ENCODE measurements at regions not wholly inside any gene's neighbourhood (a gene's known extent, or its start where the extent isn't known, plus 50 kb on each side); places are given as distances from the start of the nearest gene placed in this dataset.

GRCh38 chr3:153979418-153980251 lies 141.6 kb upstream of the ARHGEF26 start:
- Histone ChIP-seq H3K4me1 (ENCODE audit: control insufficient read depth in 1 of 2, insufficient read depth in 2 of 2, low read length in 2 of 2) (peaks cover 6 to 11% of the 10 kb centered on the region in 2 experiments; a peak in 3 of 4 replicates), H3K27me3 (ENCODE audit: insufficient read depth, low read length) (no peaks in the 10 kb centered on the region), H3K36me3 (ENCODE audit: control insufficient read depth in 1 of 2, insufficient read depth in 2 of 2, low read length in 2 of 2) (no peaks in the 10 kb centered on the region), H3K9me2 (ENCODE audit: insufficient read depth) (no peaks in the 10 kb centered on the region), H3K9me3 (ENCODE audit: control insufficient read depth in 1 of 2, insufficient read depth in 1 of 2, low read depth in 1 of 2, low read length in 2 of 2) (no peaks in the 10 kb centered on the region), H2AFZ (ENCODE audit: low read depth, low read length, poor library complexity, severe bottlenecking) (peak overlapping the region; percentile 4), H3K9ac (ENCODE audit: low read length) (no peak overlapping the region), H3K79me2 (ENCODE audit: insufficient read depth, low read length) (no peaks in the 10 kb centered on the region), H3K27ac (ENCODE audit: low read depth, low read length) (no peak overlapping the region; the same call in 1 of the 2 replicates), H3K4me2 (ENCODE audit: low read length) (peak overlapping the region; percentile 9; the same call in 1 of the 2 replicates), H3K4me3 (replicated peaks in 1 of 2; ENCODE audit: low read depth in 1 of 2, low read length in 2 of 2) (no peak overlapping the region), H4K20me1 (ENCODE audit: insufficient read depth) (no peaks in the 10 kb centered on the region)
- ChIA-PET RAD21 (ENCODE audit: low non-redundant PET in 1 of 2, low total read pairs in 2 of 2, uncharacterized antibody in 2 of 2, unreplicated experiment in 2 of 2) (no interaction called here), CTCF (interaction anchor here (1.4 to 2.2 kb wide), 2 partner anchors 9 kb away, joined by 6 read pairs; no protein-coding TSS in a partner anchor), POLR2A (no interaction called here)
- TF ChIP-seq SP1 (IDR thresholded peaks at IDR 0.05; ENCODE audit: low read depth) (no peak), POLR2A (IDR thresholded peaks at IDR 0.05; ENCODE audit: borderline replicate concordance, extremely low read depth, insufficient read depth, insufficient read length) (peak; percentile 30), CTCF (IDR thresholded peaks at IDR 0.05 in 2 of 3, conservative IDR thresholded peaks at IDR 0.05 in 1 of 3; ENCODE audit: borderline replicate concordance in 1 of 3, insufficient read depth in 1 of 3, low read depth in 2 of 3, low read length in 2 of 3) (no peak)
- ATAC-seq: 0 out of 2 replicates have a peak, but pooled peaks have one; percentile 11
- BruUV-seq (replicated peaks): no TSS peak
- DNase-seq (ENCODE audit: low read depth, low spot score): no peak
- intact Hi-C loops (cut with micrococcal nuclease): no loop called here

- Histone ChIP-seq H3K27ac (ENCODE audit: low read depth, low read length) (no peak overlapping the region; the same call in 1 of the 2 replicates), H3K4me3 (replicated peaks in 1 of 2; ENCODE audit: low read depth in 1 of 2, low read length in 2 of 2) (no peak overlapping the region), H3K27me3 (ENCODE audit: insufficient read depth, low read length) (no peaks in the 10 kb centered on the region), H3K9me3 (ENCODE audit: control insufficient read depth in 1 of 2, insufficient read depth in 1 of 2, low read depth in 1 of 2, low read length in 2 of 2) (no peaks in the 10 kb centered on the region), H3K4me2 (ENCODE audit: low read length) (peak overlapping the region; percentile 9; the same call in 1 of the 2 replicates), H3K4me1 (ENCODE audit: control insufficient read depth in 1 of 2, insufficient read depth in 2 of 2, low read length in 2 of 2) (peaks cover 6 to 11% of the 10 kb centered on the region in 2 experiments; a peak in 3 of 4 replicates), H4K20me1 (ENCODE audit: insufficient read depth) (no peaks in the 10 kb centered on the region), H3K9me2 (ENCODE audit: insufficient read depth) (no peaks in the 10 kb centered on the region), H3K9ac (ENCODE audit: low read length) (no peak overlapping the region), H3K36me3 (ENCODE audit: control insufficient read depth in 1 of 2, insufficient read depth in 2 of 2, low read length in 2 of 2) (no peaks in the 10 kb centered on the region), H3K79me2 (ENCODE audit: insufficient read depth, low read length) (no peaks in the 10 kb centered on the region), H2AFZ (ENCODE audit: low read depth, low read length, poor library complexity, severe bottlenecking) (peak overlapping the region; percentile 4)
- DNase-seq (ENCODE audit: low read depth, low spot score) (no peak), ATAC-seq (no peak; the same call in 1 of the 2 replicates)
- intact Hi-C loops (cut with micrococcal nuclease): no loop called here
- BruUV-seq (replicated peaks): no TSS peak
- POLR2A ChIA-PET: no interaction called here
- TF ChIP-seq YY1 (IDR thresholded peaks at IDR 0.05; ENCODE audit: extremely low read depth, insufficient replicate concordance, low read depth, low read length) (no peak), ELF1 (IDR thresholded peaks at IDR 0.05; ENCODE audit: borderline replicate concordance, low read depth) (no peak)
- RAD21 ChIA-PET (ENCODE audit: low non-redundant PET in 1 of 2, low total read pairs in 2 of 2, uncharacterized antibody in 2 of 2, unreplicated experiment in 2 of 2): no interaction called here
- CTCF ChIA-PET: interaction anchor here (1.4 to 2.2 kb wide), 2 partner anchors 9 to 10 kb away, joined by 6 read pairs; no protein-coding TSS in a partner anchor
Measured at GRCh38 chr3:153980252-153980590, 141.0 kb upstream of the ARHGEF26 start.

Measured in HCT116 (cell line).